ENCODE measurements at regions not wholly inside any gene's neighbourhood (a gene's known extent, or its start where the extent isn't known, plus 50 kb on each side); places are given as distances from the start of the nearest gene placed in this dataset.

DNA sequence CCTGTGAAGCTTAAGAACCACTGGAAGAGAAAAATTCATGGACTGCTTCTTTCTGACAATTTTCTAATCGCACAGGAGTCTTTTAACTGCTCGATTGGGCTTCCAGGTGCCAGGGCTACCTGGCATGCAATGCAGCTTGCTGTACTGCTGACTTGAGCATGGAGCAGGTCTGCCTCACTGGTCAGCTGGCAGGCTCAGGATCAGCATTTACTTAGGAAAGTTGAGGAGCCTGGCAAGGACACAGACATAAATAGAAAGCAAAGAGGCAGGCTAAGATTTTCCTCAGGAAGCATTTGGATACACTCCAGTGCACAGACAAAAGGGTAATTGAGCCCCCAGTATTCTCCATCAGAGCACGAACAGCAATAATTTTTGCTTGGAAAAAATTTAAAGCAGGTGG, 163.5 kb downstream of the CSNK2A3 start:
- H3K27ac ChIP-seq = no peak overlapping the region
- Mint-ChIP-seq H3K36me3 (no peaks in the 10 kb centered on the region), H3K27me3 (ENCODE audit: insufficient read depth, low read depth) (no peaks in the 10 kb centered on the region), H3K4me1 (peaks cover 5% of the 10 kb centered on the region), H3K4me3 (no peak overlapping the region), H3K9me3 (peaks cover 25% of the 10 kb centered on the region), H3K27ac (no peak overlapping the region)
- no peaks in the 10 kb centered on the region for H3K79me2 ChIP-seq (ENCODE audit: low read depth)
- H2AFZ ChIP-seq (replicated peaks) = no peak overlapping the region
- no peaks in the 10 kb centered on the region for H3K9me3 ChIP-seq (ENCODE audit: low read depth)
- DNase-seq (ENCODE audit: low spot score) = no peak
- H3K4me2 ChIP-seq = no peak overlapping the region
- H3F3A ChIP-seq (ENCODE audit: low read depth) = no peaks in the 10 kb centered on the region
- TF ChIP-seq, protein P1, sequence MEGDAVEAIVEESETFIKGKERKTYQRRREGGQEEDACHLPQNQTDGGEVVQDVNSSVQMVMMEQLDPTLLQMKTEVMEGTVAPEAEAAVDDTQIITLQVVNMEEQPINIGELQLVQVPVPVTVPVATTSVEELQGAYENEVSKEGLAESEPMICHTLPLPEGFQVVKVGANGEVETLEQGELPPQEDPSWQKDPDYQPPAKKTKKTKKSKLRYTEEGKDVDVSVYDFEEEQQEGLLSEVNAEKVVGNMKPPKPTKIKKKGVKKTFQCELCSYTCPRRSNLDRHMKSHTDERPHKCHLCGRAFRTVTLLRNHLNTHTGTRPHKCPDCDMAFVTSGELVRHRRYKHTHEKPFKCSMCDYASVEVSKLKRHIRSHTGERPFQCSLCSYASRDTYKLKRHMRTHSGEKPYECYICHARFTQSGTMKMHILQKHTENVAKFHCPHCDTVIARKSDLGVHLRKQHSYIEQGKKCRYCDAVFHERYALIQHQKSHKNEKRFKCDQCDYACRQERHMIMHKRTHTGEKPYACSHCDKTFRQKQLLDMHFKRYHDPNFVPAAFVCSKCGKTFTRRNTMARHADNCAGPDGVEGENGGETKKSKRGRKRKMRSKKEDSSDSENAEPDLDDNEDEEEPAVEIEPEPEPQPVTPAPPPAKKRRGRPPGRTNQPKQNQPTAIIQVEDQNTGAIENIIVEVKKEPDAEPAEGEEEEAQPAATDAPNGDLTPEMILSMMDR (IDR thresholded peaks at IDR 0.05) = no peak
- TF ChIP-seq EZH2 (IDR thresholded peaks at IDR 0.05) (no peak), EZH2phosphoT487 (IDR thresholded peaks at IDR 0.05) (no peak)
- H3K36me3 ChIP-seq = no peaks in the 10 kb centered on the region
- no peak overlapping the region for H3K9ac ChIP-seq
- no peaks in the 10 kb centered on the region for H3K4me1 ChIP-seq
- no peaks in the 10 kb centered on the region for H4K20me1 ChIP-seq (ENCODE audit: low read depth)
- H3K4me3 ChIP-seq = no peak overlapping the region
- no peaks in the 10 kb centered on the region for H3K27me3 ChIP-seq

DNA sequence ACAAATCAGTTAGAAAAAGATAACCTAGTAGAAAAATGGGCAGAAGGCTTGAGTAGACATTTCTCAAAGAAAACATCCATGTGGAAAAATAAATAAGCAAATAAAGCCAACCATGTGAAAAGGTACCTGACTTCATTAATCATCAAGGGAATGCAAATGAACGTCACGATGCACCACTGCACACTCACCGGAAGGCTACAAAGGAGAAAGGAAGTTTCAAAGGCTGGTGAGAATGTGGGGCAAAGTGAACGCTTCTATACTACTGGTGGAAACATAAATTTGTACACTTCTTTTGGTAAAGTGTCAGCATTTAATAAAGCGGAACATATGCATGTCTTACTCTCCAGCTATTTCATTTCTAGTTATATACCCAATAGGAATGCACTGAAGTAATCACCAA, 166.8 kb downstream of the CSNK2A3 start:
- Histone ChIP-seq H3K4me2 (no peak overlapping the region), H3K27ac (no peak overlapping the region), H3K36me3 (no peaks in the 10 kb centered on the region), H2AFZ (replicated peaks) (no peak overlapping the region), H3K79me2 (ENCODE audit: low read depth) (no peaks in the 10 kb centered on the region), H3K27me3 (no peaks in the 10 kb centered on the region), H3K4me3 (no peak overlapping the region), H3K9me3 (ENCODE audit: low read depth) (no peaks in the 10 kb centered on the region), H4K20me1 (ENCODE audit: low read depth) (no peaks in the 10 kb centered on the region), H3F3A (ENCODE audit: low read depth) (no peaks in the 10 kb centered on the region), H3K4me1 (no peaks in the 10 kb centered on the region), H3K9ac (no peak overlapping the region)
- Mint-ChIP-seq H3K9me3 (peaks cover 9% of the 10 kb centered on the region), H3K36me3 (no peaks in the 10 kb centered on the region), H3K4me1 (peaks cover 5% of the 10 kb centered on the region), H3K27me3 (ENCODE audit: insufficient read depth, low read depth) (no peaks in the 10 kb centered on the region), H3K27ac (no peak overlapping the region), H3K4me3 (no peak overlapping the region)
- no peak for DNase-seq (ENCODE audit: low spot score)
- TF ChIP-seq EZH2 (IDR thresholded peaks at IDR 0.05) (no peak), EZH2phosphoT487 (IDR thresholded peaks at IDR 0.05) (no peak)
- TF ChIP-seq, protein P1 (IDR thresholded peaks at IDR 0.05) = no peak

DNA sequence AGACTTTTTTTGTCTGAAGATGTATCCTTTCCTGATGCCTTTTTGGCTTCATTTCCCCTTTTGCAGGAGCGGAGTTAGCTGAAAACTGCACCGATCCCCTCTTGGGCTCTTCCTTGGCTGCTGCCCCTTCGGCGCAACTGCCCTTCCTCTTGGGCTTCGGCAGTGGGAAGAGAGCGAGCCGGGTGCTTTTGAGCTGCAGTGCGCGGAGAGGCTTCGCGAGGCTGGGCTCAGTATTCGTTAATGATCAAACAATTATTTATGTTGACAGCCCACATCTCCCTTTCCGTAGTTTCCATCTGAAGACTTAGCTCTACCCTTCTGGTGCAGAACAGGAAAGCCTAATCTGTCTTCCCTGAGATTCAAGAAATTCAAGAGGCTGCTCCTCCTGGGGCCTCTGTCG, 170.8 kb downstream of the CSNK2A3 start:
- Histone ChIP-seq H3K4me2 (no peak overlapping the region), H3K27ac (no peak overlapping the region), H3K36me3 (no peaks in the 10 kb centered on the region), H4K20me1 (ENCODE audit: low read depth) (no peaks in the 10 kb centered on the region), H2AFZ (replicated peaks) (no peak overlapping the region), H3K9me3 (ENCODE audit: low read depth) (no peaks in the 10 kb centered on the region), H3K79me2 (ENCODE audit: low read depth) (no peaks in the 10 kb centered on the region), H3K4me1 (no peaks in the 10 kb centered on the region), H3F3A (ENCODE audit: low read depth) (no peaks in the 10 kb centered on the region), H3K4me3 (no peak overlapping the region), H3K27me3 (no peaks in the 10 kb centered on the region), H3K9ac (no peak overlapping the region)
- no peak for DNase-seq (ENCODE audit: low spot score)
- TF ChIP-seq EZH2phosphoT487 (IDR thresholded peaks at IDR 0.05) = no peak
- no peak for TF ChIP-seq EZH2 (IDR thresholded peaks at IDR 0.05)
- TF ChIP-seq, protein P1 (IDR thresholded peaks at IDR 0.05) = no peak
- Mint-ChIP-seq H3K36me3 (no peaks in the 10 kb centered on the region), H3K27me3 (ENCODE audit: insufficient read depth, low read depth) (peaks cover 5% of the 10 kb centered on the region), H3K27ac (no peak overlapping the region), H3K9me3 (no peaks in the 10 kb centered on the region), H3K4me1 (peaks cover 8% of the 10 kb centered on the region), H3K4me3 (no peak overlapping the region)
